HG02973 (cell line): ENCODE measurements at regions not wholly inside any gene's neighbourhood (a gene's known extent, or its start where the extent isn't known, plus 50 kb on each side); places are given as distances from the start of the nearest gene placed in this dataset.

Experiments
- ATAC-seq: cut with Tn5 transposase; IDR thresholded peaks from one replicate; pipeline ENCODE4 v1.9.1; 2021; ENCODE audit warnings: moderate library complexity; ENCODE audit not compliant: unreplicated experiment

GRCh38 chrX:4320436-4320947, 607.0 kb upstream of the PRKX start:
- no peak for ATAC-seq

GRCh38 chrX:4315891-4316290, 602.4 kb upstream of the PRKX start:
- no peak for ATAC-seq

GRCh38 chrX:4314586-4314985, 601.1 kb upstream of the PRKX start:
- no peak for ATAC-seq

- ATAC-seq, result no peak
These were observed 563.7 kb upstream of the PRKX start for GRCh38 chrX:4277122-4277521.

- no peak for ATAC-seq
These were observed 555.2 kb upstream of the PRKX start for GRCh38 chrX:4268676-4269075.

- ATAC-seq, result no peak
These were observed 551.6 kb upstream of the PRKX start for GRCh38 chrX:4265036-4265435.

- ATAC-seq, result no peak
These were observed 549.8 kb upstream of the PRKX start for GRCh38 chrX:4263030-4263803.

- ATAC-seq, result no peak
These were observed 539.6 kb upstream of the PRKX start for GRCh38 chrX:4253092-4253491.

GRCh38 chrX:4249401-4249800, 536.0 kb upstream of the PRKX start:
- no peak for ATAC-seq

- no peak for ATAC-seq
These were observed 530.3 kb upstream of the PRKX start for GRCh38 chrX:4243759-4244158.

- no peak for ATAC-seq
These were observed 527.2 kb upstream of the PRKX start for GRCh38 chrX:4240541-4241194.

- ATAC-seq, result no peak
These were observed 526.4 kb upstream of the PRKX start for GRCh38 chrX:4239650-4240540.

- no peak for ATAC-seq
These were observed 525.5 kb upstream of the PRKX start for GRCh38 chrX:4238916-4239315.

GRCh38 chrX:4225086-4225485, 511.6 kb upstream of the PRKX start:
- ATAC-seq, result no peak

- ATAC-seq, result no peak
These were observed 493.5 kb upstream of the PRKX start for GRCh38 chrX:4206941-4207340.

GRCh38 chrX:4197971-4198370, 484.5 kb upstream of the PRKX start:
- no peak for ATAC-seq

- no peak for ATAC-seq
These were observed 480.2 kb upstream of the PRKX start for GRCh38 chrX:4193500-4194155.

GRCh38 chrX:4186331-4186730, 472.9 kb upstream of the PRKX start:
- ATAC-seq, result no peak

GRCh38 chrX:4185086-4185485, 471.6 kb upstream of the PRKX start:
- no peak for ATAC-seq

GRCh38 chrX:4182408-4182806, 469.0 kb upstream of the PRKX start:
- no peak for ATAC-seq
